GM21367 (cell line): ENCODE measurements at regions not wholly inside any gene's neighbourhood (a gene's known extent, or its start where the extent isn't known, plus 50 kb on each side); places are given as distances from the start of the nearest gene placed in this dataset.
"Not testable (repeated sequence)": the region's sequence is repeated elsewhere in the genome, so short reads cannot be mapped to it uniquely, and the experiment has no call there.

ENCODE experiments used
- ATAC-seq: cut with Tn5 transposase; IDR thresholded peaks from one replicate; pipeline ENCODE4 v1.9.1; 2021; ENCODE audit not compliant: unreplicated experiment

- no peak for ATAC-seq
These were observed 481.4 kb downstream of the ADRA2A start for GRCh38 chr10:111558211-111558610.

DNA sequence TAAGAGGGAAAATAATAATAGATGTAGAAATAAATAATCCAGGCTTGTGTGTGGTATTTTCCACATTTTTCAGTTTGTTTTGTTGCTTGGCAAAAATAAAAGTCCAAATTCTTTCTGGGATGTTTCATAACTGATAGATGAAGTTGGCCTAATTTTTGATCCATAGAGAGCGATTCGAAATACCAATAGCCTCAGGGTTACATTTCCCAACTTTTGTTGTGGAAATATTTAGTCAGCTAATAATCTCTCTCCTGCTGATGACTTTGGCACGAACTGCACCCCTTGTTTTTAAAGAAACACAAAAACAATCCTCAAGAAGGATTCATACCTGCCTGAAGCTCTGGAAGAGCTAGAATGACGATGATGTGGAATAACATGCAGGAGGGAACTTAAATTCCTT is 483.2 kb downstream of the ADRA2A start:
- no peak for ATAC-seq

DNA sequence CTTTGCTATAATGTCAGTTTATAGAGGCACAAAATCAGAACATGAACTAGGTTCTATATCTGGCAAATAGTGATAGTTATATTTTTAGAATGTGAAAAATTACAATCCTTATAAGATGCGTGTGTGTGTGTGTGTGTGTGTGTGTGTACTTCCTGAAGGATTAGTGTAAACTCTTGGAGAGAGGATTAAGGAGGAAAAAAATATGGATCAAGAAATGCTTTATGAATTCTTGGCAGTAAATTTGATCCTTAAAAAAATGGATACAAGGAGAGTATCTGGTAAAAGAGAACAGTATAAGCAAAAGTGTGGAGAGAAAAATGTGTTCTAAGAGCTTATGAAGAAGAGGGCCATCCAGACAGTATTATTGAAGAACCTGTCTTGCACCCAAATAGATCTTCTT is 484.3 kb downstream of the ADRA2A start:
- no peak for ATAC-seq

- ATAC-seq, result no peak
These were observed 488.7 kb downstream of the ADRA2A start for GRCh38 chr10:111565542-111565941.

- ATAC-seq, result no peak
These were observed 501.2 kb downstream of the ADRA2A start for GRCh38 chr10:111578076-111578475.

DNA sequence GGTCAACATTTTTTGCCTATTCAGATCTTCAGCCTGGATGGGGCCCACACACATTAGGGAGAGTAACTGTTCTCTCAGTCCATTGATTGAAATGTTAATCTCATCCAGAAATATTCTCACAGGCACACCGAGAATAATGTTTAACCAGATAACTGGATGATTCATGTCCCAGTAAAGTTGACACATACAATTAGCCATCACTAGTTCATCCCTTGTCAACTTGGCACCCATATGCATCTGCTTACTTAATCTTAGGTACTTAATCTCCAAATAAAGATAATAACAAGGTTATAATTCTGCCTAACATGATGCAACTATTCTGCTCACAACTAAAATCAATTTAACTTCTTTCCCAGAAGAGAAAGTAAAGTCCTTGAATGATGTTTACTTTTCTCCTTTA is 502.6 kb downstream of the ADRA2A start:
- no peak for ATAC-seq

DNA sequence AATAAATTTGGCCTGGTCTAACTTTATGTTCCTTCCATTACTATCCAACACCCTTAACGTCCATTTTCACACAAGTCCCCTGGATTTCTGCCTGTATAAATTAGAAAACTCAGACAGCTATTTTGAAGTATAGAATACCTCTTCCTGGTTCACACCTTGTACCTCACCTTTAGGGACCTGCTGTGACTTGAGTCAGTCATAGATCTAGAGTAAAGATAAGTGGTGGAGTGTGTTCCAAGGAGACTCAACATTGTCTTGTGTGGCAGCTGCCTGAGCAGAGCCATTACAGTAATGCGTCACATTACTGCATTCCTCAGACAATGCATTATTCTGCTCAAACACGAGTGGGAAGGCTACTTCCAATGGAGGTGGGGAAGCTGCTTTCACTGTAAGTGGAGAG is 513.9 kb downstream of the ADRA2A start:
- no peak for ATAC-seq

- no peak for ATAC-seq
These were observed 516.7 kb downstream of the ADRA2A start for GRCh38 chr10:111593578-111593977.

- ATAC-seq, result no peak
These were observed 518.3 kb downstream of the ADRA2A start for GRCh38 chr10:111595173-111595572.

GRCh38 chr10:111598433-111599059 is 521.7 kb downstream of the ADRA2A start:
- ATAC-seq, result peak; percentile 95

DNA sequence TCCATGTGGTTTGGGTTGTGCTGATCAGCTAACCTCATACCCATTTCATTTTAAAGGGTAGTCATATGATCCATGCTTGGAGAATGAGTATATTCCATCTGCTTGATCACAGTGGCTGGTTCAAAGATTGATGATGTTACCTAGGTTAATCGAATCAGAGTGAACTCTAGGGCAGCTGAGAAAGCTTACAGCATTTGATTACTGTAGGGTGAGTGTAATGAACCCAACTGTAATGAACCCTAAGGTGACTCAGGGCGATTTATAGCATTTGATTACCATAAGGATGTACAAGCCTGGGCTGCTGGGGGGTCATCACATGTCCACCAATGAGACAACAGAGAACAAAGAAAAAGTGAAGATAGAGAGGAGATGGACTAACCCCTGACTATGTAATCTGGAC is 523.1 kb downstream of the ADRA2A start:
- no peak for ATAC-seq

- no peak for ATAC-seq
These were observed 523.9 kb downstream of the ADRA2A start for GRCh38 chr10:111600772-111601171.

- no peak for ATAC-seq
These were observed 535.4 kb downstream of the ADRA2A start for GRCh38 chr10:111612273-111612672.

DNA sequence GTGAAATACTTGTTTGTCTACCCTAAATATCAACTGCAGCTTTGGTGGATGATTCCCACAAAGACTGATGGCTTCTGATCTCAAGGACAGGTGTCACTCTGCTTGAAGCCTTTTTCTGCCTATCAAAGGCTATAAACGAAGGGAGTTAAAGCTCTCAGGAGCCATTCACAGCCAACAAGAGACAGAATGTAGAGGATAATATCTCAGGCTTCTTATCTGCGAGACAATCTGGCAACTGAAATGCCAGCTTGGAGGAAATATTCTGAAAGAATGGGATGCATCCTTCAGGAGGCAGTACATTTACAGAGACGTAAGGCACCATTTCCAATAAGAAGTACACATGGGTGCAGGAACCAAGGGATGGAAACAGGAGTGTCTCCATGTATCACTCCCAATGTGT is 549.4 kb downstream of the GPAM start:
- ATAC-seq, result no peak

GRCh38 chr10:111646021-111646420 is 537.5 kb downstream of the GPAM start:
- ATAC-seq, result no peak

- ATAC-seq, result no peak
These were observed 535.5 kb downstream of the GPAM start for GRCh38 chr10:111648046-111648445.

DNA sequence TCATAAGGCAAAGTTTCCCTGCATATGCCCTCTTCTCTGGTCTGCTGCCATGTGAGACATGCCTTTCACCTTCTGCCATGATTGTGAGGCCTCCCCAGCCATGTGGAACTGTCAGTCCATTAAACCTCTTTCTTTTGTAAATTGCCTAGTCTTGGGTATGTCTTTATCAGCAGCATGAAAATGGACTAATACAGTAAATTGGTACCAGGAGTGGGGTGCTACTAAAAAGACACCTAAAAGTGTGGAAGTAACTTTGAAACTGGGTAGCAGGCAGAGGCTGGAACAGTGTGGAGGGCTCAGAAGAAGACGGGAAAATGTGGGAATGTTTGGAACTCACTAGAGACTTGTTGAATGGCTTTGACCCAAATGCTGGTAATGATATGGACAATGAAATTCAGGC is 534.5 kb downstream of the GPAM start:
- not testable (repeated sequence) for ATAC-seq

DNA sequence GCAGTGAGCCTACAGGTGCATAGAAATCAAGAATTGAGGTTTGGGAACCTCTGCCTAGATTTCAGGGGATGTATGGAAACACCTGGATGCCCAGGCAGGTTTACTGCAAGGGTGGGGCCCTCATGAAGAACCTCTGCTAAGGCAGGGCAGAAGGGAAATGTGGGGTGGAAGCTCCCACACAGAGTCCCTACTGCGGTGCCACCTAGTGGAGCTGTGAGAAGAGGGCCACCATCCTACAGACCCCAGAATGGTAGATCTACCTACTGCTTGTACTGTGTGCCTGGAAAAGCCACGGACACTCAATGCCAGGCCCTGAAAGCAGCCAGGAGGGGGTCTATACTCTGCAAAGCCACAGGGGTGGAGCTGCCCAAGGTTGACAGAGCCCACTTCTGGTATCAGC is 533.5 kb downstream of the GPAM start:
- ATAC-seq, result no peak

DNA sequence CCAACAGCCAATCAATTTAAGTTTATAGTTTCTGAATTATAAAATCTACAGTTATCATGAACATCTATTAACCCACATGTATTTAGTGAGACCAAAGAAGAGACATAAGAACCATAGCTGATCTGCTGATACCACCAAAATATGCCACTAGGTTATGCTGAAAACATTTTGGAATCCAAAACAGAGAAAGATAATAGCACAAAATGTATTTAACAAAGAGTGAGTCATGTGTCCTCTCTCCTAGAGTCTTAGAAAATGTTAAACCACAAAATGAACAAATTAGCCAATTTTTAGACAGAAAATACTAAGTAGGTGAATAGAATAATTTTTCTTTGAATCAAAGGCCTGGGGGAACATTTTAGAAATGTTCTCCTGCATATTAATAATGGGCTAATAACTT is 527.5 kb downstream of the GPAM start:
- ATAC-seq, result no peak

DNA sequence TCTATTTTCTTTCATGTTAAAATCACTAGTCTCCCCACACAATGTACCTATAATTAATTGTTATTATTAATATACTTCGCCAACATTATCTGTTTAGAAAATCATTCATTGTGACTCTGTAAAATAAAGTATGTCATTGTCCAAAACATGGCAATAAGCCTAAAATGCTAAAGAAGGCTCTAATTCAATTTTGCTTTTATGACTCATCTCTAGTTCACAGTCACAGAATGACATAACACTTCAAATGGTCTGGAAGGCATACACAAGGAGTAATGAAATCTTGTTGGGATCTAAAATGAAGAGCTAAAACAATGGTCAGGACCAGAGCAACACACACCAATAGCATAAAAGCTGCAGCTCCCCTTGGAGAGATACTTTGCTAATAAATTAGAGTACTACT is 505.8 kb downstream of the GPAM start:
- no peak for ATAC-seq

DNA sequence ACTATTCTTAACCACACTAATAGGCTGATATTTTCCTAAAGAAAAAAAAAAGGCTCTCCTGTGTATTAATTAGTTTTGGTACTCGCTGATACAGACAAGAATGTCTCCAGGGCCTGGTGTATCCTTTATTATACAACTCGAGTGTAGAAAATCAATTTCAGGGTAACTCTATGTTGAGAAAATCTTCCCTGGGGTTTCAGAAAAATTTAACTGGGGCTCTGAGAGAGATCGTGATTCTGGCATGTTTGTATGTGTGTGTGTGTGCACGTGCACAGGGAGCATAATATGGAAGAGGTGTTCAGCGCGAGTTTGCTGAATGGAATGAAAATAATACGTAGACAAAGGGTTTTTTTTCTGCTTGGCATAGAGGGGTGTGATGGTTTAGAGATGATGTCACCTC is 496.8 kb downstream of the GPAM start:
- ATAC-seq, result no peak

DNA sequence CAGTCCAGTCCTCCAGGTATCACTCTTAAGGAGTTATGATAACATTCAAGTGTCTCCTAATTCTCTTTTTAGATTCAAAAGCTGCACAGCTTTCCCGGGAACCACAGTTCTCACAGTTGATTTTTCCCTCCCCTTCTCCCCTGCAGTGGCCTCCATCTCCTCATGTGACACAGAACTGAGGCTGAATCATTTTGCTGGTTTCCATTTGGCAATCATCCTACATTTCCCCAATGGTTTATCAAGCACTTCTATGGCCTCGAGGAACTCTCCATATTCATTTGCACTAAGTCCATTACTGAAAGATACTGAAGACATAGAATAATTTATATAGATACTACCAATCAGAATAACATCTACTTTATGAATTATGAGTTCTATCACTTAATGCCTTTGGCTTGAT is 484.9 kb downstream of the GPAM start:
- ATAC-seq, result no peak

- ATAC-seq, result no peak
These were observed 479.6 kb downstream of the GPAM start for GRCh38 chr10:111703986-111704385.

GRCh38 chr10:111705021-111705420 is 478.5 kb downstream of the GPAM start:
- ATAC-seq, result no peak
